Endothelial cell of umbilical vein (primary cell): ENCODE measurements at regions not wholly inside any gene's neighbourhood (a gene's known extent, or its start where the extent isn't known, plus 50 kb on each side); places are given as distances from the start of the nearest gene placed in this dataset.

Source experiments
- BruUV-seq: library from RNA; stranded (reverse); fragments of 400-500 nt; replicated peaks from 2 replicates; lab custom pipeline; 2021; lab: Mats Ljungman, UMichigan
- CTCF ChIA-PET: fragments of 300-600, 350-600 bp; sonication (Branson Sonifier 250); formaldehyde crosslinking; loops from one replicate; lab custom pipeline; 2021; ENCODE audit warnings: antibody characterized with exemption, inconsistent platforms; lab: Charles Lee
- POLR2A ChIA-PET: fragments of 300-600, 350-600 bp; sonication (Branson Sonifier 250); formaldehyde crosslinking; loops from one replicate; lab custom pipeline; 2021; ENCODE audit warnings: antibody characterized with exemption, inconsistent platforms; lab: Charles Lee
- DNase-seq: peaks from one replicate; pipeline ENCODE4 v3.0.0-alpha.2; 2011; ENCODE audit warnings: low read depth, low spot score
- FAIRE-seq: peaks from 2 replicates; lab custom pipeline; 2011; peaks lifted over from hg19 to GRCh38; lab: Jason Lieb, UNC
- H2AFZ ChIP-seq: 2 replicates; pipeline ENCODE4 v1.6.0; 2012; ENCODE audit warnings: low read depth, low read length, control low read depth, inconsistent platforms
- H3K27ac ChIP-seq: 2 replicates; pipeline ENCODE4 v1.5.1; 2011; ENCODE audit warnings: low read depth, mild to moderate bottlenecking, control low read depth, low read length, moderate library complexity; ENCODE audit not compliant: insufficient read depth
- H3K27me3 ChIP-seq, 2 experiments: 2 replicates each; pipeline versions ENCODE4 v1.6.0 to v1.6.1; 2011; ENCODE audit warnings: low read length in 2 of 2, mixed read lengths in 1 of 2; ENCODE audit not compliant: control insufficient read depth in 2 of 2, insufficient read depth in 2 of 2
- H3K36me3 ChIP-seq, 2 experiments: 2 replicates in 1 of 2; 3 replicates in 1 of 2; pipeline ENCODE4 v1.5.1; 2011; ENCODE audit warnings: low read length in 2 of 2, mild to moderate bottlenecking in 1 of 2, moderate library complexity in 1 of 2; ENCODE audit not compliant: control insufficient read depth in 2 of 2, insufficient read depth in 2 of 2; ENCODE audit errors: extremely low read depth in 1 of 2
- H3K4me1 ChIP-seq: 3 replicates; pipeline ENCODE4 v1.5.1; 2011; ENCODE audit warnings: mild to moderate bottlenecking, low read length; ENCODE audit not compliant: control insufficient read depth, insufficient read depth; ENCODE audit errors: extremely low read depth
- H3K4me2 ChIP-seq: 2 replicates; pipeline ENCODE4 v1.6.1; 2011; ENCODE audit warnings: low read length, control low read depth, mixed read lengths; ENCODE audit not compliant: insufficient read depth
- H3K4me3 ChIP-seq, 3 experiments: fragments of 200-600 bp in 1 of 3; sonication (generic), shearing (Covaris generic) in 1 of 3; replicated peaks in 1 of 3; 2 replicates each; pipeline ENCODE4 v1.5.1; 2011 to 2016; ENCODE audit warnings: control low read depth in 3 of 3, low read length in 3 of 3, mild to moderate bottlenecking in 2 of 3, inconsistent platforms in 1 of 3, low read depth in 1 of 3, moderate library complexity in 1 of 3; ENCODE audit not compliant: insufficient read depth in 1 of 3
- H3K79me2 ChIP-seq: 2 replicates; pipeline ENCODE4 v1.6.0; 2012; ENCODE audit warnings: low read length, inconsistent platforms; ENCODE audit not compliant: control insufficient read depth, insufficient read depth
- H3K9ac ChIP-seq: replicated peaks from 2 replicates; pipeline ENCODE3; 2011; ENCODE audit warnings: low read length, control low read depth; ENCODE audit not compliant: insufficient read depth; ENCODE audit errors: extremely low read depth
- H3K9me1 ChIP-seq: replicated peaks from 3 replicates; pipeline ENCODE4 v1.6.0; 2011; ENCODE audit warnings: mild to moderate bottlenecking, low read length; ENCODE audit not compliant: control insufficient read depth, insufficient read depth; ENCODE audit errors: extremely low read depth
- H3K9me3 ChIP-seq: replicated peaks from 2 replicates; pipeline ENCODE4 v1.5.1; 2012; ENCODE audit warnings: low read length, inconsistent platforms; ENCODE audit not compliant: control insufficient read depth, insufficient read depth
- H4K20me1 ChIP-seq: replicated peaks from 2 replicates; pipeline ENCODE3; 2011; ENCODE audit warnings: mild to moderate bottlenecking, low read length; ENCODE audit not compliant: control insufficient read depth, insufficient read depth; ENCODE audit errors: extremely low read depth
- CTCF ChIP-seq, 2 donors: IDR thresholded peaks; 1 replicate in 1 of 2; 2 replicates in 1 of 2; pipeline ENCODE4 v1.5.1; 2011; ENCODE audit warnings: low read length in 2 of 2, mild to moderate bottlenecking in 2 of 2, moderate library complexity in 2 of 2, control low read depth in 1 of 2, inconsistent platforms in 1 of 2, low read depth in 1 of 2; ENCODE audit not compliant: insufficient read depth in 1 of 2; ENCODE audit errors: extremely low read depth in 1 of 2
- MAX ChIP-seq: IDR thresholded peaks from 2 replicates; pipeline ENCODE4 v1.6.1; 2011; ENCODE audit not compliant: insufficient read depth, insufficient read length
- POLR2A ChIP-seq: IDR thresholded peaks from 2 replicates; pipeline ENCODE4 v1.6.1; 2012; ENCODE audit warnings: low read depth, mild to moderate bottlenecking, control low read depth, low read length
- POLR2AphosphoS5 ChIP-seq: IDR thresholded peaks from 2 replicates; pipeline ENCODE4 v1.6.1; 2012; ENCODE audit warnings: low read depth, mild to moderate bottlenecking, control low read depth, low read length, moderate library complexity; ENCODE audit not compliant: insufficient read depth
- dilution Hi-C: fragments of 300-500 bp; cut with MboI; formaldehyde crosslinking; loops from one replicate; pipeline ENCODE4 v1.15.0; 2019; ENCODE audit warnings: low sequenced_read_pairs; ENCODE audit not compliant: extremely low pct_ligation_motif_present
- intact Hi-C: fragments of 100-400 bp; cut with micrococcal nuclease; formaldehyde crosslinking; loops from one replicate; pipeline ENCODE4 v1.10.0; 2022

- TF ChIP-seq MAX (no peak), POLR2A (no peak)
- Histone ChIP-seq H2AFZ (no peak overlapping the region), H3K9me3 (peaks cover 6% of the 10 kb centered on the region), H3K79me2 (no peaks in the 10 kb centered on the region), H3K4me2 (no peak overlapping the region), H3K4me1 (no peaks in the 10 kb centered on the region), H3K27ac (no peak overlapping the region), H3K36me3 (no peaks in the 10 kb centered on the region), H3K9me1 (no peaks in the 10 kb centered on the region), H3K4me3 (no peak overlapping the region), H3K9ac (no peak overlapping the region), H4K20me1 (no peaks in the 10 kb centered on the region), H3K27me3 (no peaks in the 10 kb centered on the region)
- POLR2A ChIA-PET, result no interaction called here
- no peak for FAIRE-seq
- dilution Hi-C loops, result no loop called here
- intact Hi-C loops, result no loop called here
- DNase-seq, result no peak
- CTCF ChIA-PET, result no interaction called here
- BruUV-seq, result no TSS peak
These were observed 348.4 kb upstream of the KLHL29 start for GRCh38 chr2:23036629-23037028.

- Histone ChIP-seq H3K36me3 (no peaks in the 10 kb centered on the region), H3K79me2 (no peaks in the 10 kb centered on the region), H3K9me1 (no peaks in the 10 kb centered on the region), H3K4me3 (no peak overlapping the region), H3K27me3 (no peaks in the 10 kb centered on the region), H3K9ac (no peak overlapping the region), H3K27ac (no peak overlapping the region), H3K9me3 (peaks cover 9% of the 10 kb centered on the region), H3K4me1 (no peaks in the 10 kb centered on the region), H4K20me1 (no peaks in the 10 kb centered on the region), H3K4me2 (no peak overlapping the region), H2AFZ (no peak overlapping the region)
- no peak for DNase-seq
- dilution Hi-C loops, result no loop called here
- POLR2A ChIA-PET, result no interaction called here
- intact Hi-C loops, result no loop called here
- CTCF ChIA-PET, result no interaction called here
- FAIRE-seq, result no peak
- TF ChIP-seq POLR2A (no peak), CTCF (IDR thresholded peaks at IDR 0.05; ENCODE audit: extremely low read depth in 1 of 2, insufficient read depth in 1 of 2, low read depth in 1 of 2, low read length in 2 of 2) (no peak), POLR2AphosphoS5 (no peak)
- no TSS peak for BruUV-seq
These were observed 347.4 kb upstream of the KLHL29 start for GRCh38 chr2:23037596-23037995.
